ENCODE measurements at regions not wholly inside any gene's neighbourhood (a gene's known extent, or its start where the extent isn't known, plus 50 kb on each side); places are given as distances from the start of the nearest gene placed in this dataset.

- TF ChIP-seq CTCF (conservative IDR thresholded peaks at IDR 0.05) (no peak), ZFX (IDR thresholded peaks at IDR 0.05) (no peak)
Measured at GRCh38 chr6:40205801-40206200, 271.5 kb upstream of the MOCS1 start.
